IMR-90 (cell line): ENCODE measurements at regions not wholly inside any gene's neighbourhood (a gene's known extent, or its start where the extent isn't known, plus 50 kb on each side); places are given as distances from the start of the nearest gene placed in this dataset.

Source experiments
- BHLHE40 ChIP-seq: fragments of 150-350 bp; IDR thresholded peaks from 2 replicates; pipeline ENCODE4 v1.6.1; 2016; ENCODE audit warnings: mild to moderate bottlenecking, low read depth, low read length
- CEBPB ChIP-seq: IDR thresholded peaks from 2 replicates; pipeline ENCODE4 v1.6.1; 2012; ENCODE audit warnings: low read depth, low read length, improper control_type of control experiment
- CTCF ChIP-seq: conservative IDR thresholded peaks from 2 replicates; pipeline ENCODE4 v1.5.1; 2012; ENCODE audit warnings: mild to moderate bottlenecking, low read depth, low read length, improper control_type of control experiment
- ELK1 ChIP-seq: fragments of 150-350 bp; IDR thresholded peaks from 2 replicates; pipeline ENCODE4 v1.6.1; 2016; ENCODE audit warnings: low read depth, mild to moderate bottlenecking, low read length, moderate library complexity, borderline replicate concordance
- FOS ChIP-seq: fragments of 150-350 bp; IDR thresholded peaks from 2 replicates; pipeline ENCODE4 v1.6.1; 2016; ENCODE audit warnings: low read depth, low read length
- NFE2L2 ChIP-seq: fragments of 150-350 bp; IDR thresholded peaks from 2 replicates; pipeline ENCODE4 v1.6.1; 2016; ENCODE audit warnings: low read depth, mild to moderate bottlenecking, low read length
- POLR2A ChIP-seq: IDR thresholded peaks from 2 replicates; pipeline ENCODE4 v1.6.1; 2012; ENCODE audit warnings: mild to moderate bottlenecking, low read depth, low read length
- RCOR1 ChIP-seq: IDR thresholded peaks from 2 replicates; pipeline ENCODE4 v1.6.1; 2012; ENCODE audit warnings: mild to moderate bottlenecking, low read length, improper control_type of control experiment; ENCODE audit not compliant: insufficient replicate concordance

- TF ChIP-seq CEBPB: no peak
- TF ChIP-seq CTCF: no peak
- TF ChIP-seq RCOR1: no peak
- no peak for TF ChIP-seq BHLHE40
- no peak for TF ChIP-seq FOS
- TF ChIP-seq POLR2A: no peak
- TF ChIP-seq ELK1: no peak
- TF ChIP-seq NFE2L2: no peak
Measured at GRCh38 chr2:71959494-71959893, 188.2 kb downstream of the CYP26B1 start.
